ENCODE measurements at regions not wholly inside any gene's neighbourhood (a gene's known extent, or its start where the extent isn't known, plus 50 kb on each side); places are given as distances from the start of the nearest gene placed in this dataset.

DNA sequence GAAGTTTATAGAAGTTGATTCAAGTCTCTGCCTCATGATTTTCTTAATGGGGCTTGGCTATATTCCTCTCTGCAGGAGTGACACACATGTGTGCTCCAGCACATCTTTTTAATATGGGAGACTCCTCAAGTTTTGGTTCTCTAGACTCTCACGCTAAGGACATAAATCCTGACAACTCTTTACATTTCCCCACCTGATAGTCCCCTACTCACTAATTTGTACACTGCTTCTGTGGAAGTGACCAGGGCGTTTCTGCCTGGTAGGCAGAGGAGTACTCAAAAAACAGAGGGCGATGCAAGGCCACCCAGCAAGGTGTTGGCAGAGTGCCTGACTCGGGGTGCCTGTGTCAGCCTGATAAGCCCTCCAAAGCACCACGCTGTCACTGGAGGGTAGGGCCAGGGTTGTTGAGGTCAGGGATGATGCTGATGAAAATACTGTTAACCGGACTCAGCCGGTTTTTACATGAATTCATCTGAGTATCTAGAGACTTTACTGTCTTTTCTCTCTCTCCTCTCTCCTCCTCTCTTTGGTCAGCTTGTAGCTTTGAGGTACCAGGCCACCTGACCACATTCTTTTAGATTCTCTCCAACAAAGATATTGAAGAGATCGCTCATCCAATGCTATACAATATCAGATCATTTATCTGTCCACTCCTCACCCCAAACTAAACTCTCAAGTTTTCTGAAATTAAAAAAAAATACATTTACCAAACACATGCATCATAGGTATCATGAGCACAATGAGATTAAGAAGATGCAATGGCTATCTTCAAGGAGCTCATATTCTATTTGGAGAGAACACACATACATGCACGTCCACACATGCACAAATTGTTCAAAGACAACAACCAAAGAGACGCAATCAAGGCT is 205.2 kb downstream of the PIK3R1 start (continued):
- TF ChIP-seq, protein P1, sequence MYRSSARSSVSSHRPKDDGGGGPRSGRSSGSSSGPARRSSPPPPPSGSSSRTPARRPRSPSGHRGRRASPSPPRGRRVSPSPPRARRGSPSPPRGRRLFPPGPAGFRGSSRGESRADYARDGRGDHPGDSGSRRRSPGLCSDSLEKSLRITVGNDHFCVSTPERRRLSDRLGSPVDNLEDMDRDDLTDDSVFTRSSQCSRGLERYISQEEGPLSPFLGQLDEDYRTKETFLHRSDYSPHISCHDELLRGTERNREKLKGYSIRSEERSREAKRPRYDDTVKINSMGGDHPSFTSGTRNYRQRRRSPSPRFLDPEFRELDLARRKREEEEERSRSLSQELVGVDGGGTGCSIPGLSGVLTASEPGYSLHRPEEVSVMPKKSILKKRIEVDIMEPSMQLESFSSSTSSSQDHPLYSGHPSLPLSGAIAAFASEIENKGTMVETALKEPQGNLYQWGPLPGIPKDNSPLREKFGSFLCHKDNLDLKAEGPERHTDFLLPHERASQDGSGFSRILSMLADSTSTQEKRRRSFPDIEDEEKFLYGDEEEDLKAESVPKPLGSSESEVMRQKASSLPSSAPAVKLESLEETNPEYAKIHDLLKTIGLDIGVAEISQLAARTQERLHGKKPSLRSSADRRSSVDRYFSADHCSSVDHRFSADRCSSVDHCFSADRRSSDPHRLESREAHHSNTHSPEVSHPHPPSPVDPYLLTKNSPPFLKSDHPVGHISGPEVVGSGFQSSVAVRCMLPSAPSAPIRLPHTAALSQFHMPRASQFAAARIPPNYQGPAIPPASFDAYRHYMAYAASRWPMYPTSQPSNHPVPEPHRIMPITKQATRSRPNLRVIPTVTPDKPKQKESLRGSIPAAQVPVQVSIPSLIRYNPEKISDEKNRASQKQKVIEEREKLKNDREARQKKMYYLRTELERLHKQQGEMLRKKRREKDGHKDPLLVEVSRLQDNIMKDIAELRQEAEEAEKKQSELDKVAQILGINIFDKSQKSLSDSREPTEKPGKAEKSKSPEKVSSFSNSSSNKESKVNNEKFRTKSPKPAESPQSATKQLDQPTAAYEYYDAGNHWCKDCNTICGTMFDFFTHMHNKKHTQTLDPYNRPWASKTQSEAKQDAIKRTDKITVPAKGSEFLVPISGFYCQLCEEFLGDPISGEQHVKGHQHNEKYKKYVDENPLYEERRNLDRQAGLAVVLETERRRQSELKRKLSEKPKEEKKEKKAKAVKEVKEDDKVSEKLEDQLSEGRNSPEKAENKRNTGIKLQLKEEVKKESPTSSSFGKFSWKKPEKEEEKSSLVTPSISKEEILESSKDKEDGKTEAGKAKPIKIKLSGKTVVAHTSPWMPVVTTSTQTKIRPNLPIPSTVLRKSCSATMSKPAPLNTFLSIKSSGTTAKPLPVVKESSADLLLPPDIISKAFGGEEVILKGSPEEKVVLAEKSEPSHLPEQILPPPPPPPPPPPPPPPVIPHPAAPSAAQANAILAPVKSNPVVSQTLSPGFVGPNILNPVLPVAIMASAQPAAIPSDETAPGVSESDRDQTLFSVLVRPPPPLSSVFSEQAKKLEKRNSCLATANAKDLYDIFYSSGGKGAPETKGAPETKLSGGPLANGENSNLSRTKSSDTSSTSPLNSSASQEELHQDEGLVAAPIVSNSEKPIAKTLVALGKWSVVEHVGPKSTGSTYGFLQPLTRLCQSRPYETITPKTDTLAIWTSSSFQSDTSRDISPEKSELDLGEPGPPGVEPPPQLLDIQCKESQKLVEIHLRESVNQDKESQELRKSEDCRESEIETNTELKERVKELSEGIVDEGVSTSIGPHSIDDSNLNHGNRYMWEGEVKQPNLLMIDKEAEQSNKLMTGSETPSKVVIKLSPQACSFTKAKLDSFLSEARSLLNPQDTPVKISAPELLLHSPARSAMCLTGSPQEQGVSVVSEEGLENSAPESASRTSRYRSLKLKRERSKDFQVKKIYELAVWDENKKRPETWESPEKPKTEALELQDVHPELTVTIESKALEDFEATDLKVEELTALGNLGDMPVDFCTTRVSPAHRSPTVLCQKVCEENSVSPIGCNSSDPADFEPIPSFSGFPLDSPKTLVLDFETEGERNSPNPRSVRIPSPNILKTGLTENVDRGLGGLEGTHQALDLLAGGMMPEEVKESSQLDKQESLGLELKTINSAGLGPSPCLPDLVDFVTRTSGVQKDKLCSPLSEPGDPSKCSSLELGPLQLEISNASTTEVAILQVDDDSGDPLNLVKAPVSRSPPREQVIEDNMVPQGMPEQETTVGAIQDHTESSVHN (IDR thresholded peaks at IDR 0.05; ENCODE audit: borderline replicate concordance in 1 of 2, low read depth in 1 of 2): 0 out of 4 replicates have a peak, but pooled peaks of 1 of the 2 experiments have one; percentile 27
- TF ChIP-seq NCOA1 (IDR thresholded peaks at IDR 0.05; ENCODE audit: low read depth): peak; percentile 92; the same call in 1 of the 2 replicates
- peak; percentile 92 for TF ChIP-seq MYNN (IDR thresholded peaks at IDR 0.05)
- no peak for TF ChIP-seq MYNN (CRISPR knock-in tag; IDR thresholded peaks at IDR 0.05)
- no peak for TF ChIP-seq NR2C2 (CRISPR knock-in tag; IDR thresholded peaks at IDR 0.05)
- no peak for TF ChIP-seq NR2C2 (tag; IDR thresholded peaks at IDR 0.05)
- TF ChIP-seq NCOR1 (IDR thresholded peaks at IDR 0.05): peak; percentile 96
- TF ChIP-seq MAFG (tag; conservative IDR thresholded peaks at IDR 0.05): peak; percentile 59
- peak; percentile 95 for TF ChIP-seq MYC (IDR thresholded peaks at IDR 0.05; ENCODE audit: low read depth, low read length)
- no peak for TF ChIP-seq MYC (CRISPR knock-in tag; IDR thresholded peaks at IDR 0.05; ENCODE audit: borderline replicate concordance, low read depth)
- TF ChIP-seq MAFK (IDR thresholded peaks at IDR 0.05; ENCODE audit: low read length): peak; percentile 63
- TF ChIP-seq LCOR (CRISPR knock-in tag; IDR thresholded peaks at IDR 0.05): 0 out of 2 replicates have a peak, but pooled peaks have one; percentile 27

Measured in K562 (cell line).